Cardiac fibroblast (primary cell): ENCODE measurements at regions not wholly inside any gene's neighbourhood (a gene's known extent, or its start where the extent isn't known, plus 50 kb on each side); places are given as distances from the start of the nearest gene placed in this dataset.
"Not testable (repeated sequence)": the region's sequence is repeated elsewhere in the genome, so short reads cannot be mapped to it uniquely, and the experiment has no call there.

ENCODE experiments used
- DNase-seq, 2 donors: peaks; one replicate each; pipeline versions ENCODE4 v3.0.0 to v3.0.0-alpha.2; 2010; ENCODE audit warnings: low read depth in 2 of 2
- H3K4me3 ChIP-seq, 2 donors: replicated peaks in 1 of 2; 1 replicate in 1 of 2; 2 replicates in 1 of 2; pipeline ENCODE4 v1.5.1; 2011; ENCODE audit warnings: low read depth in 2 of 2, low read length in 2 of 2, mild to moderate bottlenecking in 2 of 2, moderate library complexity in 1 of 2
- CTCF ChIP-seq: IDR thresholded peaks from one replicate; pipeline ENCODE4 v1.5.1; 2011; ENCODE audit warnings: low read depth, mild to moderate bottlenecking, low read length, inconsistent platforms

GRCh38 chr10:42989481-42989921 lies 87.4 kb upstream of the RET start:
- TF ChIP-seq CTCF: no peak
- H3K4me3 ChIP-seq: no peak overlapping the region
- no peak for DNase-seq

- no peak for TF ChIP-seq CTCF
- DNase-seq: no peak
- no peak overlapping the region for H3K4me3 ChIP-seq
These were observed 86.7 kb upstream of the RET start for GRCh38 chr10:42990016-42990720.

GRCh38 chr10:42990721-42991441 lies 86.0 kb upstream of the RET start:
- no peak overlapping the region for H3K4me3 ChIP-seq
- no peak for TF ChIP-seq CTCF
- DNase-seq: no peak

GRCh38 chr10:42991442-42992098 lies 85.3 kb upstream of the RET start:
- H3K4me3 ChIP-seq: no peak overlapping the region
- DNase-seq: no peak
- TF ChIP-seq CTCF: no peak

GRCh38 chr10:42992156-42992956 lies 84.5 kb upstream of the RET start:
- H3K4me3 ChIP-seq: no peak overlapping the region
- DNase-seq: no peak
- no peak for TF ChIP-seq CTCF

- no peak overlapping the region for H3K4me3 ChIP-seq
- TF ChIP-seq CTCF: no peak
- no peak for DNase-seq
These were observed 83.9 kb upstream of the RET start for GRCh38 chr10:42992957-42993390.

GRCh38 chr10:42994909-42995308 lies 82.0 kb upstream of the RET start:
- DNase-seq, H3K4me3 ChIP-seq: not testable (repeated sequence)
